ENCODE measurements at regions not wholly inside any gene's neighbourhood (a gene's known extent, or its start where the extent isn't known, plus 50 kb on each side); places are given as distances from the start of the nearest gene placed in this dataset.
A peak's percentile ranks its signal among the peaks of the same experiment; 100 is the strongest.

DNA sequence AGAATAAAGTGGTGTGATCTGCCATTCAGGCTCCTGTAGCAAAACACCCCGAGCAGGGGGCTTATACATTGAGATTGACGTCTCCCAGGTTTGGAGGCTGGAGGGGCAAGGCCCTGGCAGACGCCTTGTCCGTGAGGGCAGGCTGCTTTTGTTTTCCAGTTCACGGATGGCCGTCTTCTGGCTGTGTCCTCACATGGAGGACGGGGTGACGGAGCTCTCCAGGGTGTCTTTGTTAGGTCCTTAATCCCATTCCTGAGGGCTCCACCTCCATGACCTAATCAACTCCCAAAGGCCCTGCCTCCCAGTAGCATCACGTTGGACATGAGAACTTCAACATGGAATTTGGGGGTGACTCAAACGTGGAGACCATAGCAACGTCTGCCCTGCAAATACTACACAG, 147.7 kb downstream of the KIF26A start:
- intact Hi-C loops (cut with DNase I): no loop called here
- no peaks in the 10 kb centered on the region for H3K36me3 ChIP-seq (ENCODE audit: control insufficient read depth in 1 of 2, insufficient read depth in 2 of 2, low read length in 1 of 2)
- no peaks in the 10 kb centered on the region for H3K27me3 ChIP-seq (ENCODE audit: control insufficient read depth in 1 of 2, insufficient read depth in 2 of 2, low read length in 1 of 2)
- no peak for ATAC-seq (ENCODE audit: low FRiP score)
- H3K4me1 ChIP-seq (ENCODE audit: control insufficient read depth in 1 of 2, insufficient read depth in 2 of 2, low read length in 2 of 2): no peaks in the 10 kb centered on the region
- 79 to 80% methylated on average over 11 of the region's 11 CpGs for WGBS, 2 donors
- DNase-seq: peak; percentile 13 to 38
- no peak overlapping the region for H3K4me3 ChIP-seq (ENCODE audit: low read length in 2 of 2)
- H3K9me3 ChIP-seq (ENCODE audit: control insufficient read depth, low read length): no peaks in the 10 kb centered on the region
- H3K27ac ChIP-seq (ENCODE audit: low read depth in 1 of 2, low read length in 2 of 2): no peak overlapping the region

DNA sequence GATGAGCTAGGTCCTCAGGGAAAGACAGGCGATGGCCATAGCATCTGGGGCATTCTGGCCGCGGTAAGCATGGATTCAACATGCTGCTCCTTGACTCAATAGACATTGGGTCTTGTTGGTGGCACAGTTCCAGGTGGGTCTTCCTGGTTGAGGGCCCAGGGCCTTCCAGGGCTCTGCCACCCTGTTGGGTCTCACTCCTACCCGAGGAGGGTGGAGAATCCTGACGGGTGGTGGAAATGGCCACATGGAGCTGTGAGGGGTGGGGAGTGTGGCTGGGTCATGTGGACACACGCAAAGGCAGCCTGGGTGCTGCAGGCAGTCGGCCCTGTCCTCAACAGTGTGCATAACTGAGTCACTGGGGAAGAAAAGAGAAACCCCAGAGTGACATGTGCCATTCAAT, 148.1 kb downstream of the KIF26A start:
- intact Hi-C loops (cut with DNase I): no loop called here
- Histone ChIP-seq H3K4me1 (ENCODE audit: control insufficient read depth in 1 of 2, insufficient read depth in 2 of 2, low read length in 2 of 2) (no peaks in the 10 kb centered on the region), H3K27me3 (ENCODE audit: control insufficient read depth in 1 of 2, insufficient read depth in 2 of 2, low read length in 1 of 2) (no peaks in the 10 kb centered on the region), H3K27ac (ENCODE audit: low read depth in 1 of 2, low read length in 2 of 2) (no peak overlapping the region), H3K36me3 (ENCODE audit: control insufficient read depth in 1 of 2, insufficient read depth in 2 of 2, low read length in 1 of 2) (no peaks in the 10 kb centered on the region), H3K4me3 (ENCODE audit: low read length in 2 of 2) (no peak overlapping the region), H3K9me3 (ENCODE audit: control insufficient read depth, low read length) (no peaks in the 10 kb centered on the region)
- 83 to 87% methylated on average over 7 of the region's 7 CpGs for WGBS, 2 donors
- ATAC-seq (ENCODE audit: low FRiP score) (no peak), DNase-seq (peak; percentile 18 to 46)

DNA sequence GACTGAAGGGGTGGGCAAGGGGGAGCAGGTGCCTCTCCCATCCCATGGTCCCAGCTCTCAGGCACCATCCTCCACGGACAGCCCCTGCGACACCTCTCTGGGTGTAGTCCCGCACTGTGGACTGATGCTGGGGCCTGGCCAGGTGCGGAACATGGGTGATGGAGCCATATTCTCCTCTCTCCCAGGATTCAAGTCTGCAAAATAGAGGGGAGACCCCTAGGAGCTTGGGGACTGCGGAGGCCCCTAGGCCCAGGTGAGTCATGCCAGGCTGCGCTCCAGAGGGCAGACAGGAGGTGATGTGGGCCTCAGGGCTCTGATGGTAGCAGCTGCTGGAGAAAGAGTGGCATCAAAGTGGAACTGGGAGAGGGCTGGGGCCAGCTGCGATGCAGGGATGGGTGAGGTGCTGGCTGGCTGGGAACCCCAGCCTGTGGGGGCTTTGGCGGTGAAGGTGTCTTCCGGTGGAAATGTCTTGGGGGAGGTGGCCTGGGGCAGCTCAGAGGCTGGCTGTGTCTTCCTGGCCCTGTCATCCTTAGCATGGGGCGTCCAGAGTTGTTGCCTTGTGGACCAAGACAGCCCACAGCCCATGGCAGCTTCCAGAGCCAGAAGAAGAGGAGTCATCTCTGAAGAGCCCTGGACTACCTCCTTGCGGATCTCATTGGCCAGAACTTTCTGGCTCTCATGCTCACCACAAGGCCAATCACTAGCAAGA, 149.1 kb downstream of the KIF26A start:
- Histone ChIP-seq H3K9me3 (ENCODE audit: control insufficient read depth, low read length) (no peaks in the 10 kb centered on the region), H3K36me3 (ENCODE audit: control insufficient read depth in 1 of 2, insufficient read depth in 2 of 2, low read length in 1 of 2) (no peaks in the 10 kb centered on the region), H3K27ac (ENCODE audit: low read depth in 1 of 2, low read length in 2 of 2) (no peak overlapping the region), H3K27me3 (ENCODE audit: control insufficient read depth in 1 of 2, insufficient read depth in 2 of 2, low read length in 1 of 2) (no peaks in the 10 kb centered on the region), H3K4me3 (ENCODE audit: low read length in 2 of 2) (no peak overlapping the region), H3K4me1 (ENCODE audit: control insufficient read depth in 1 of 2, insufficient read depth in 2 of 2, low read length in 2 of 2) (no peaks in the 10 kb centered on the region)
- WGBS, 2 donors: 90 to 93% methylated on average over 11 of the region's 11 CpGs
- intact Hi-C loops (cut with DNase I): no loop called here
- ATAC-seq (ENCODE audit: low FRiP score) (no peak), DNase-seq (peak; percentile 23 to 46)

DNA sequence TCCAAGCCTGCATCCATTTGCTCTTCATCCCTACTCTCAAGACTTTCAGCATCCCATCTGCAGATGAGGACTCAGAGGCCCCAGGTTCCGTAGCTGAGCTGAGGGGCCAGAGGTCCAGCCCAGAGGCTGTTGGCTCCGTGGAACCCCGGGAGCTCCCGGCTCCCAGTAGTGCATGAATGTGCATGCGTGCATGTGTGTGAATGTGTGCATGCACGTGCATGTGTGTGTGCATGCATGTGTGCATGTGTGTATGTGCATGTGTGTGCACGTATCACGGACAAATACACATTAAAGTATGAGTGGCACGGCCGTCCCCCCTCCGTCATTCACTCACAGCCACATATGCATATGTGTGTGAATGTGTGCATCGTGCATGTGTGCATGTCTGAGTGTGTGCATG, 149.9 kb downstream of the KIF26A start:
- Histone ChIP-seq H3K27me3 (ENCODE audit: control insufficient read depth in 1 of 2, insufficient read depth in 2 of 2, low read length in 1 of 2) (no peaks in the 10 kb centered on the region), H3K9me3 (ENCODE audit: control insufficient read depth, low read length) (no peaks in the 10 kb centered on the region), H3K4me1 (ENCODE audit: control insufficient read depth in 1 of 2, insufficient read depth in 2 of 2, low read length in 2 of 2) (no peaks in the 10 kb centered on the region), H3K4me3 (ENCODE audit: low read length in 2 of 2) (no peak overlapping the region), H3K36me3 (ENCODE audit: control insufficient read depth in 1 of 2, insufficient read depth in 2 of 2, low read length in 1 of 2) (no peaks in the 10 kb centered on the region), H3K27ac (ENCODE audit: low read depth in 1 of 2, low read length in 2 of 2) (no peak overlapping the region)
- 86 to 89% methylated on average over 12 of the region's 12 CpGs for WGBS, 2 donors
- ATAC-seq (ENCODE audit: low FRiP score): no peak
- intact Hi-C loops (cut with DNase I): no loop called here
- DNase-seq: peak; percentile 8 to 42

DNA sequence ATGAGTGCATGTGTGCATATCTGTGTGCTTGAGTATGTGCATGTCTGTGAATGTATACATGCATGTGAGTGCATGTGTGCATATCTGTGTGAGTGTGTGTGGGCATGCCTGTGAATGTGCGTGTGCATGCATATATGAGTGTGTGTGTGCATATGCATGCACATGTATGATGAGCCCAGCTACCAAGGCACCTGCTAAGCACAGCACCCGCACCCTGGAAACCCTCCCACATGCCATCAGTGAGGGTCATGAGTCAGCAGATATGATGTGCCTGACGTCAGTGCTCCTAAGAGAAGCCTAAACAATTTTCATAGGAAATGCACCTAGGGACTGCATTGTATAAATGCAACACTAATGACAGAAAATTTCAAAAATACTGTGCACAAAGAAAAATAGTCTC, 151.1 kb downstream of the KIF26A start:
- Histone ChIP-seq H3K4me1 (ENCODE audit: control insufficient read depth in 1 of 2, insufficient read depth in 2 of 2, low read length in 2 of 2) (no peaks in the 10 kb centered on the region), H3K36me3 (ENCODE audit: control insufficient read depth in 1 of 2, insufficient read depth in 2 of 2, low read length in 1 of 2) (no peaks in the 10 kb centered on the region), H3K4me3 (ENCODE audit: low read length in 2 of 2) (no peak overlapping the region), H3K9me3 (ENCODE audit: control insufficient read depth, low read length) (no peaks in the 10 kb centered on the region), H3K27ac (ENCODE audit: low read depth in 1 of 2, low read length in 2 of 2) (no peak overlapping the region), H3K27me3 (ENCODE audit: control insufficient read depth in 1 of 2, insufficient read depth in 2 of 2, low read length in 1 of 2) (no peaks in the 10 kb centered on the region)
- DNase-seq (peak in 1 of 2 donors; percentile 9), ATAC-seq (ENCODE audit: low FRiP score) (no peak)
- WGBS, 2 donors: 50 to 55% methylated on average over 3 of the region's 3 CpGs
- intact Hi-C loops (cut with DNase I): no loop called here

DNA sequence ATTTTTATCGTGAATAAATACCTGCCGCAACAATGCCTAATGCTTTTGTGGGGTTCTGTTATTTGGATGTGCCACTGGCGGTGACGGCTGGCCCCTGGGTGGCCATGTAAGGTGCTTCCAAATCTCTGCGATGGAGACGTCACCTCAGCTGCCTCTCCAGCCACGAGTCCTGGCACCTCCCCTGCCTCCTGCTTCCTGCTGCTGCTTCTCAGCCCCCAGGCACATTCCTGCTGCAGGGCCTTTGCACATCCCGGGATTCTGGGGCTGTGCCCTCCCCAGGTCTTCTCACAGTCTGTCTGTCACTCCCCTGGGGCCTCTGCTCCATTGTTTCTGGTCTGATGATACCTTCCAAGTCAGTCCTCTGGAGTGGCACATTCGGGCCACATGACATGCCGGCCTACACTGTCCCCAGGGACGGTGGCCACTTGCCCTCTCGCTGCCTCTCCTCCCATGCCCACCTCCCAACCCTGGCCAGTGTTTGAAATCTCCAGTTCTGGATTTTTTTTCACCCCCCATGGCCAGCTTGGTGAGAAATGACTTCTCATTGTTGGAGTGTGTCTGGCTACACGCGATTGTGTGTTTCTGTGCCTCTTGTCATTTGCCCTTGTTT, 151.8 kb downstream of the KIF26A start:
- ATAC-seq (ENCODE audit: low FRiP score) (no peak), DNase-seq (peak; percentile 33 to 47)
- 63 to 72% methylated on average over 14 of the region's 14 CpGs for WGBS, 2 donors
- Histone ChIP-seq H3K27me3 (ENCODE audit: control insufficient read depth in 1 of 2, insufficient read depth in 2 of 2, low read length in 1 of 2) (no peaks in the 10 kb centered on the region), H3K4me1 (ENCODE audit: control insufficient read depth in 1 of 2, insufficient read depth in 2 of 2, low read length in 2 of 2) (no peaks in the 10 kb centered on the region), H3K36me3 (ENCODE audit: control insufficient read depth in 1 of 2, insufficient read depth in 2 of 2, low read length in 1 of 2) (no peaks in the 10 kb centered on the region), H3K4me3 (ENCODE audit: low read length in 2 of 2) (no peak overlapping the region), H3K9me3 (ENCODE audit: control insufficient read depth, low read length) (no peaks in the 10 kb centered on the region), H3K27ac (ENCODE audit: low read depth in 1 of 2, low read length in 2 of 2) (no peak overlapping the region)
- intact Hi-C loops (cut with DNase I): no loop called here

DNA sequence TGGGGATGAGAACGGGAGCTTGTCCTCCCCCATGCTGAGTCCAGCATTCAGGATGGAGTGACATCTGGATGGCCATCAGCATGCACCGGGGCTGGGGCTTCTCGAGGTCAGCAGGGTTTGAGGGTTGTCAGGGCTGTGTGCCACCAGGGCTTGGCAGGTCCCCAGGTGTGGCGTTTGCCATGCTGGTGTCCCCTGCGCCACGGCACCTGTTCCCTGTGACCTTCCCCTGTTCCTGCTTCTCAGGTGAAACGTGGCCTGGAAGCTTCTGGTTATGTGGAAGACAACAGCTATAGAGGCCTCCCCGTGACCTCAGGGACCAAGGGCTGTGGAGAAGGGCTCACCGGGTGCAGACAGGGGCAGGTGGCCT, 152.4 kb downstream of the KIF26A start:
- ATAC-seq (ENCODE audit: low FRiP score) (no peak), DNase-seq (peak; percentile 25 to 43)
- WGBS, 2 donors: 68 to 74% methylated on average over 9 of the region's 9 CpGs
- Histone ChIP-seq H3K4me1 (ENCODE audit: control insufficient read depth in 1 of 2, insufficient read depth in 2 of 2, low read length in 2 of 2) (no peaks in the 10 kb centered on the region), H3K27me3 (ENCODE audit: control insufficient read depth in 1 of 2, insufficient read depth in 2 of 2, low read length in 1 of 2) (no peaks in the 10 kb centered on the region), H3K27ac (ENCODE audit: low read depth in 1 of 2, low read length in 2 of 2) (no peak overlapping the region), H3K36me3 (ENCODE audit: control insufficient read depth in 1 of 2, insufficient read depth in 2 of 2, low read length in 1 of 2) (no peaks in the 10 kb centered on the region), H3K9me3 (ENCODE audit: control insufficient read depth, low read length) (no peaks in the 10 kb centered on the region), H3K4me3 (ENCODE audit: low read length in 2 of 2) (no peak overlapping the region)
- intact Hi-C loops (cut with DNase I): no loop called here

DNA sequence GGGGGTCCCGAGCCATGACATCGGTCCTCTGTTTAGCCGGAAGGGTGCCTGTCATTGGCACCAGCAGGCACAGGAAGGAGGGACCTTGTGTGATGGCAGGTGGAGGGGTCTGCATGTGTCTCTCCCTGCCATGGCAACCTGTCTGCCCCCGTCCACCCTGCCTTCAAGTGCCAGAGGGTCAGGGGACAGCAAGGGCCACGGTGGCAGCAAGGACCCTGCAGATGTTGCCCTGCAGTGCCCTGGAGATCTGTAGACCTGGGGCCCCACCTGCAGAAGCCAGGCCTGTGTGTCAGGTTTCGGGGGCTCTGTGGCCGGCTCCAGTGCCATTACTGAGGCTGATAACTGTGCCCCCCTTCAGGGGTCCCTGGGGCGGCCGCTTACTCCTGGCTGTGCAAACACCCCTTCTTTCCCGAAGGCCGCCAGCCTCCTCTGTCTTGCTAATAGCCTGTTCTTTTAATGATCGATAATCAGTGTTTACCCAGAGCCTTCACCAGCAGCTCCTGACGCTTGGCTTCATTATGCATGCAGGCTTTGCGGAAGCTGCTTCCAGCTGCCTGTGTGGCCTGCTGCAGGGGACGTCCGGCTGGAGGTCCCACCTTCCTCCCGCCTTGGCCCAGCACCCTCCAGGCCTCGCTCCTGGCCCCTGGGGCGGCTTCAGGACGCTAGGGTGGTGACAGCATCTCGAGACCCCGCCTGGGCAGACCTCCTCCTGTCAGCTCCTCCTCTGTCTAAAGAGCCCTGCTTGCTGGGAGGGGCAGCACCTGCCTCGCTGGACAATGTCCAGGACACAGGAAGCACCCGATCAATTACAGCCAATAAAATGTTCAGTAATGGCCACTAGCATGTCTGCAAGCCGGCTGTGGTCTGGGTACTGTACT, 153.0 kb downstream of the KIF26A start:
- no peak overlapping the region for H3K27ac ChIP-seq (ENCODE audit: low read depth in 1 of 2, low read length in 2 of 2)
- DNase-seq (peak; percentile 29 to 63), ATAC-seq (ENCODE audit: low FRiP score) (no peak)
- no peaks in the 10 kb centered on the region for H3K4me1 ChIP-seq (ENCODE audit: control insufficient read depth in 1 of 2, insufficient read depth in 2 of 2, low read length in 2 of 2)
- WGBS, 2 donors: 43 to 45% methylated on average over 25 of the region's 25 CpGs
- no peaks in the 10 kb centered on the region for H3K27me3 ChIP-seq (ENCODE audit: control insufficient read depth in 1 of 2, insufficient read depth in 2 of 2, low read length in 1 of 2)
- no peaks in the 10 kb centered on the region for H3K36me3 ChIP-seq (ENCODE audit: control insufficient read depth in 1 of 2, insufficient read depth in 2 of 2, low read length in 1 of 2)
- H3K4me3 ChIP-seq (ENCODE audit: low read length in 2 of 2): no peak overlapping the region
- no peaks in the 10 kb centered on the region for H3K9me3 ChIP-seq (ENCODE audit: control insufficient read depth, low read length)
- intact Hi-C loops (cut with DNase I): no loop called here
